ENCODE measurements at regions not wholly inside any gene's neighbourhood (a gene's known extent, or its start where the extent isn't known, plus 50 kb on each side); places are given as distances from the start of the nearest gene placed in this dataset.

DNA sequence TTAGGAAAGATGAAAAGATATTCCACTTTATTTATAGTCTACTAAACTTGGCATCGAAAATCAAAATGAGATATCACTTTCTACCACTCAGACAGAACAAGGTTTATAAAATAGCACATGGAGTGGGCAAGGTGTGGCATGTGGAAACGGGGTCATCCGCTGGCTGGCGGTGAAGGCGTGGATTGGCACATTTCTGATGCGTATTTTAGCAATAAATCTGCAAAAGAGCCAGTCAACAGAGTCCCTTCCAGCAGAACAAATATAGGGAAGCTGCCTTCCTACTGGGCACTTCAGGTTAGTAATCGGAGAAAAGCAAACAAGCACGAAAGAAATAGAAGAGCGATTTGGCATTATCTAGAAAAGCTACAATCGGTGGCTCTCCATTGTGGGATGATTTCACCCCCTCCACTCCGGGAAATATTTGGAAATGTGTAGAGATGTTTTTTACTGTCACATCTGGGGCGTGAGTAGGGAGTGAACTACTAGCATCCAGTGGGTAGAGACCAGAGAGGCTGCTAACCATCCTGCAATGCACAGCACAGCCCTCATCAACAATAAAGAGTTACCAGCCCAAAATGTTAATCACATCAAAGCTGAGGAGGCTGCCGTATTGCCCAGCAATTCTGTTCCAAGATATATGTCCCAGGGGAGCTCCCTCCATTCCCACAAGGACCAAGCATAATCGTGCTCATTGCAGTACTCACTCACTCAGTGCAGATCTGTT lies 116.1 kb upstream of the PEG3 start:
- no peak for DNase-seq (ENCODE audit: low spot score)
- TF ChIP-seq, protein P1, sequence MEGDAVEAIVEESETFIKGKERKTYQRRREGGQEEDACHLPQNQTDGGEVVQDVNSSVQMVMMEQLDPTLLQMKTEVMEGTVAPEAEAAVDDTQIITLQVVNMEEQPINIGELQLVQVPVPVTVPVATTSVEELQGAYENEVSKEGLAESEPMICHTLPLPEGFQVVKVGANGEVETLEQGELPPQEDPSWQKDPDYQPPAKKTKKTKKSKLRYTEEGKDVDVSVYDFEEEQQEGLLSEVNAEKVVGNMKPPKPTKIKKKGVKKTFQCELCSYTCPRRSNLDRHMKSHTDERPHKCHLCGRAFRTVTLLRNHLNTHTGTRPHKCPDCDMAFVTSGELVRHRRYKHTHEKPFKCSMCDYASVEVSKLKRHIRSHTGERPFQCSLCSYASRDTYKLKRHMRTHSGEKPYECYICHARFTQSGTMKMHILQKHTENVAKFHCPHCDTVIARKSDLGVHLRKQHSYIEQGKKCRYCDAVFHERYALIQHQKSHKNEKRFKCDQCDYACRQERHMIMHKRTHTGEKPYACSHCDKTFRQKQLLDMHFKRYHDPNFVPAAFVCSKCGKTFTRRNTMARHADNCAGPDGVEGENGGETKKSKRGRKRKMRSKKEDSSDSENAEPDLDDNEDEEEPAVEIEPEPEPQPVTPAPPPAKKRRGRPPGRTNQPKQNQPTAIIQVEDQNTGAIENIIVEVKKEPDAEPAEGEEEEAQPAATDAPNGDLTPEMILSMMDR (IDR thresholded peaks at IDR 0.05; ENCODE audit: borderline replicate concordance, control extremely low read depth, extremely low read depth, insufficient read depth, missing control alignments), result no peak
- in situ Hi-C loops (cut with MboI; ENCODE audit: low sequenced_read_pairs, unreplicated experiment), result no loop called here

DNA sequence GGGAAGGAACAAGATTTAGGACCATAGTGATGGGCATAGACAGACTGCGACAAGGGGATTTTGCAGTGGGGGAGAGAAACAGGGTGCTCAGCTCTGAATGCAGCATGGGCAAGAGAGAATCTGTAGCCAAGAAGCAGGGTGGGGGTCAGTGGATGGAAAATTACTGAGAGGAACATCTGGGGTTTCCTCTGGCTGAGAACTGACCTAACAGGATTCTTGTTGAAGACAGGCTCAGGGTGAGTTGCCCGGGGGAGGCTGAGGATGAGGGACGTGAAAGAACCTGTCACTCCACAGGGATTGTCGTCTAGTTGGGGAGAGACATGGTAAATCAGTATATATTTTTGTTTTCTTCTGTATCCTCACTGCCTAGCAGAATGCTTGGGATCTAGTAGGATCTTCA lies 118.7 kb upstream of the PEG3 start:
- no peak for DNase-seq (ENCODE audit: low spot score)
- TF ChIP-seq, protein P1 (IDR thresholded peaks at IDR 0.05; ENCODE audit: borderline replicate concordance, control extremely low read depth, extremely low read depth, insufficient read depth, missing control alignments), result no peak
- in situ Hi-C loops (cut with MboI; ENCODE audit: low sequenced_read_pairs, unreplicated experiment), result no loop called here

DNA sequence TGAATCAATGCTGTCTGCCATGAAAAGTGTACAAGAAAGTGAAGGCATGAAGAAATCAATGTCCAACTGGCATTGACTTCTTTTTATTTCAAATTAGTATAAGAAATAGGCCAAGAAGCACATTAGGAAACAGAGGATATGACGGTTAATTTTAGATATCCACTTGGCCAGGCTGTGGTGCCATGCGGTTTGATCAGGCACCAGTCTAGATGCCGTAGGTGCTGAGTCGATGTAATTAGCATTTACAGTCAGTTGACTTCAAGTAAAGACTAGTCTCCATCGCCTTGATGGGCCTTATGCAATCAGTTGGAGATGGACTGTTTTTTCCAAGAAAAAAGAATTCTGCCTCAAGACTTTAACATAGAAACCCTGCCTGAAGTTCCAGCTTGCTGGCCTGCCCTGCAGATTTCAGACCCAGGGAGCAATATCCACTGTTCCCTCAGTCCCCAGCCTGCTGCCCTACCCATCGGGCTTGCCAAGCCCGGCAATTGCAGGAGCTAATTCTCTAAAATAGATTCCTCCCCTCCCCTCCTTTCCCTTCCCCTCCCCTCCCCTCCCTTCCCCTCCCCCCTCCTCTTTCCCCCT lies 120.5 kb upstream of the PEG3 start:
- no peak for DNase-seq (ENCODE audit: low spot score)
- TF ChIP-seq, protein P1 (IDR thresholded peaks at IDR 0.05; ENCODE audit: borderline replicate concordance, control extremely low read depth, extremely low read depth, insufficient read depth, missing control alignments), result no peak
- in situ Hi-C loops (cut with MboI; ENCODE audit: low sequenced_read_pairs, unreplicated experiment), result no loop called here

DNA sequence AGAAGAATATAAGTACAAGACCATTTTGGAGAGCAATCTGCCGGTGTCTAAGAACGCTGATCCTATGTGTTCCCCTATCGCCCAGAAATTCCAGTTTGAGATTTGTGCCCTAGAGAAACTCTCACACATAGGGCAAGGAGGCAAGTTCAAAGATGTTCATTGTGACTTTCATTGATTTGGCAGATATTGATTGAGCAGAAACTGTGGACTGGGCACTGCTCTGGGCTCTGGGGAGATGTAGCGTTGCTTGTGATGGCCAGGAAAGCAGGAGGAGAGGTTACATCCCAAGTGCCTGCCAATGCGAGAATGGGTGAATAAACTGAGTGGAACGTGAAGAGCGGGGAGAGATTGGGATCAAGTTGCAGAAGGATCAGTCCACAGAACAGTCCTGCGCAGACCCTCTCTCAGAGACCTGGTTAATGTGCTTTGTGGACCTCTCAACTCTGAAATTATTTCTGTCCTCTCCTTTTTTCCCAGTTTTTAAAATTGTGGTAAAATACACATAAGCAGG lies 123.9 kb upstream of the PEG3 start:
- DNase-seq (ENCODE audit: low spot score), result no peak
- TF ChIP-seq, protein P1 (IDR thresholded peaks at IDR 0.05; ENCODE audit: borderline replicate concordance, control extremely low read depth, extremely low read depth, insufficient read depth, missing control alignments), result no peak
- in situ Hi-C loops (cut with MboI; ENCODE audit: low sequenced_read_pairs, unreplicated experiment), result no loop called here

DNA sequence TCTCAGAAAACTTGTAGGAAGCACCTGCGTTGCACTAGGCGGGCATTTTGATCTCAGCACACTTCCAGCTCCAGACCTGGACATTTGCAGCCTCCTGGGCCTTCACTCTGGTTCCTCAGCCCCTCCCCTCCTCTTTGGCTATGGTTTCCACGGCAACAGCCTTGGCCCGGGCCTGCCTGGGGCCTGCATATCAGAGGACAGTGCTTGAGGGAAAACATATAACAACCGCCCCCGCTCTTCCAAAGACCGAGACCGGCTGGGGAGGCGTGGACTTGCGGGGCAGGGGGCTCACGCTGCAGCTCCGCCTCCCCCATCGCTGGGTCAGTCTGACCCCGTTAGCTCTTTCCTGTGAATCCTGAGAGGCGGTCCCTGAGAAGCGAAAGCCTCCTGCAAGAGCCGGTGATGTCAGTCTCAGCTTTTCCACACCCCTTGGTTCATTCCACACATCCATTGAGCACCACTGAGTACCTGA lies 125.7 kb upstream of the PEG3 start:
- TF ChIP-seq, protein P1 (IDR thresholded peaks at IDR 0.05; ENCODE audit: borderline replicate concordance, control extremely low read depth, extremely low read depth, insufficient read depth, missing control alignments), result no peak
- DNase-seq (ENCODE audit: low spot score), result no peak
- in situ Hi-C loops (cut with MboI; ENCODE audit: low sequenced_read_pairs, unreplicated experiment), result no loop called here

DNA sequence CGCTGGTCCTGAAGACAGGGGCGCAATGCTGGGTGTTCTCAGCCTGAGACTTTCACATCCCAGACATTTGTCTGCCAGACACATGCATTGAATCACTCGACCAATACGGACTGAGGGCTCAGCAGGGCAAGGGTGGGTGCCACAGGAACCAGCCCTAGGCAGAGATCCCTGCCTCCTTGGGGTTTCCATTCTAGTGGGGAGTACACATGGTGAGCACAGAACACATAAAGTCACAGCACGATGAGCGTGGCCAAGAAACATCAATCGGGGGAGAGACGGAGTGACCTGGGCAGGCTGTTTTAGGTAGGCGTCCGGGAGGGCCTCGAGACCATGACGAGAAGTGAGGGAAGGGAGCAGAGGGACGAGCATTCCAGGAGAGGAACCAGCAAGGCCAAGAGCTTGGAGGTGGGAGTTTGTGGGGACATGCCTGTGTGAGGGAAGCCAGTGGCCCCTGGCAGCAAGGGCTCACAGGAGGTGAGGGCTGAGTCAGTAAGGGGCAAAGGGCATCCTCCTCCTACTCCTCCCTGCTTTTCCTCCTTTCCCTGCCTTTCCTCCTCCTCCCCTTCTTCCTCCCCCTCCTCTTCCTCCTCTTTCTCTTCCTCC lies 126.3 kb upstream of the PEG3 start:
- in situ Hi-C loops (cut with MboI; ENCODE audit: low sequenced_read_pairs, unreplicated experiment), result no loop called here
- TF ChIP-seq, protein P1 (IDR thresholded peaks at IDR 0.05; ENCODE audit: borderline replicate concordance, control extremely low read depth, extremely low read depth, insufficient read depth, missing control alignments), result no peak

More for the DNA sequence above, 126.3 kb upstream of the PEG3 start:
- DNase-seq (ENCODE audit: low spot score), result no peak

Data from GM13976 (cell line).